HG03575 (cell line): ENCODE measurements at regions not wholly inside any gene's neighbourhood (a gene's known extent, or its start where the extent isn't known, plus 50 kb on each side); places are given as distances from the start of the nearest gene placed in this dataset.

ENCODE experiments used
- ATAC-seq: cut with Tn5 transposase; IDR thresholded peaks from one replicate; pipeline ENCODE4 v1.9.1; 2021; ENCODE audit not compliant: unreplicated experiment, insufficient number of reproducible peaks, low FRiP score; ENCODE audit errors: extremely low read depth

DNA sequence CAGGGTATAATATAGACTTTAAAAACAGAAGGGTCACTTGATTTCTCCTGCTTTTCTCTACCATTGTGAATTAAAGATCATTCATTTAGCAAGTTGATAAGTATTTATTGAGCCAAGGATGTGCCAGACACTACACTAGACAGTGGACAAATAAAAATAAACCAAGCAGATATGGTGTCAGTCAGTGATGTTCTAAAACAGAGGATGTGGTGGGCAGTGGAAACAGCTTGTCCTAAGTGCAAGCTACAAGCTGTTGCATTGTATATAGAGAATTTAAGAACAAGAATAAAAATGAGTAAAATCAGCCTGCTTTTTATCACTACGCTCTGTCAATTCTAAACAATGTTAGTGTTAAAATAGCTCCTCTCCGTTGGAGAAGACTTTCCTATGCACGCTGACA, 637.3 kb upstream of the GRM7 start:
- ATAC-seq: no peak

DNA sequence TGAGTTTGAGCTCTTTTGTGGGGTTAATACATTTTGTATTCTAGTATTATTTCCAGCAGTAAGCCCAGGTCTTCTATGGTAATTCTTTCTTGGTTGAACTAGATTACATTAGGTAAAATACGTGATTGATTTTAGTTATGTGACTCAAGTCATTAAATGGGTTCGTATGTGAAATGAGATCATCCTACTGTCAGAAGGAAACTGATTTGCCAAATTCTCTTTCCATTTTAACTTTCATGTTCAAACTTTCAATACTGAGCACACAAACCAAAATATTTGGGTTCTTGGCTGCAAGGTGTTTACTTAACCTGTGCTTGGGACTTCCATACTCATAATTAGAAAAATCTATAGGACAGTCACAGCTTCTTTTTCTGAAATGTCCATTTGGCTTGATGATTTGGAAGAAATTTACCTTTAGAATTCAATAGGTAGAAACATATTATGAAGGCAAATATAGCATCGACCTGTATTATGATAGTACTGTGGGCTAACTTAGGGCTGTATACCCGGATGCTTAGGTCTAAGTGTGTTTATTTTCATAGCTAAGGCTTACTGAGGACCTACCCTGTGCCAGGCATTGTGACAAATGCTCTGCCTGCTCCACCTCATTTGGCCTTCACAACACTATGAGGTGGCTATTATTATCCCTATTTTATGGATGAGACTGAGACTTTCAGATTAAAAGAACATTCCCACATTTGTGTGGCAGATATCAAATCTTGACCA, 631.8 kb upstream of the GRM7 start:
- no peak for ATAC-seq

DNA sequence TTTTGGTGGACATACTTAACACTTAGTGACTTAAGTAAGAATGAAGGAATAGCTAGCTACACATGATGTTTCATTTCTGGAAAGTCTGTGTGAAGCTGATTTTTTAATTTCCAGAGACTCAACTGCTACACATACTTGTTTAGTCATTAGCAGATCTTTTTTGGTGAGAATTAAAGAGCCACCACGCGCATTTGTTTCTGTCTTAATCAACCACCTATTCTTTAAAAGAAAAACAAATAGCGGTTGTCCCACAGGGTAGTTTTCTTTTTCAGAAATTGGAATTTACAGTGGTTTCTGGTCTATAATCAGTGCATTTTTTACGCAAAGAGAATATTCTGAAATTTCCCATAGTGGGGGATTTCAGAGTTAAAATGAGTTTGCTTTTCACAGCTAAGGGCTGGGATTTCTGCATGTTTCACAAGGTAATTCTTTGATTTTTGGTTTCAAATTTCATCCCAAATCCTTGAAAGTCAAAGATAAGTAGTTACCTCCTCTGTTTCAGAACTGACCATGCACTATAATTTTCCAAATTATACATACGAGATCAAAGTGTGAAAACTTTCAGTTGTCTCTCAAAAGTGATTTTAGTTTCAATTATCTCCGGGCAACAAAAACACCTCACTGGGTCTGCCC, 631.0 kb upstream of the GRM7 start:
- ATAC-seq: no peak

DNA sequence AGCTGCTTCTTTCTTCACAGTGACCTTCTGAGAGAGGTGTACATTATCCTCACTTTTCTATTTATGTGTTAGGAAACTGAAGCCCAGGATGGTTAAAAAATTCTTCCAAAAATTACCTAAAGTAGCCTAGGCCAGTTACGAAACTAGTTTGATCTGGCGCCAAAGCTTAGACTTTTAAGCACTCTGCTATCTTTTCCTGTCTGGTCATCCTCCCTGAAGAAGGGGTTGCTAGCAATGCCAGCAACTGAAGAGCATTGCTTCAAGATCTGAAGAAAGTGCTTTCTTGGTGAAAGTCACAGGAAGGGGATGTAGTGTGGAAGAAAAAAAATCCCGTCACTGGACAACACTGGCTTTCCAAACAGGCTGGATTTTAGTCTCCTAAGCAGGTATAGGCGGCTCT, 618.8 kb upstream of the GRM7 start:
- no peak for ATAC-seq

DNA sequence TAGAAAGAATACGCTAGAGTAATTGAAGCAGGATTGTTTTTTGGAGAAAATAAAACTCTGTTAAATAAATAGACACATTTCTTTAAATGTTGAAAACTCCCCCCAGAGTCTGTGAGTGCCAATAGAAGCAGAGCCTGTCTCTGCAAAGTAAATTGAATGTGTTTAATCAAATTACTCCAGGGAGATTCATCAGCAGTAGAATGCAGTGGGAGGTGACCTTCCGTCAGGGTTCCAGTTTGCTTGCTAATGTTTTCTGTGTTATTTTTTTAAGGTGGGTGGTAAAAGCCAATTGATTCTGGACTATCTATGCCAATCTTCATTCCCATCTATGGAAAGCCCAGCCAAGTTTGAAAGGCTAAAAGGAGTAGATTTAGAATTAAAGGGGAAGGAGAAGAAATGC, 612.4 kb upstream of the GRM7 start:
- no peak for ATAC-seq

DNA sequence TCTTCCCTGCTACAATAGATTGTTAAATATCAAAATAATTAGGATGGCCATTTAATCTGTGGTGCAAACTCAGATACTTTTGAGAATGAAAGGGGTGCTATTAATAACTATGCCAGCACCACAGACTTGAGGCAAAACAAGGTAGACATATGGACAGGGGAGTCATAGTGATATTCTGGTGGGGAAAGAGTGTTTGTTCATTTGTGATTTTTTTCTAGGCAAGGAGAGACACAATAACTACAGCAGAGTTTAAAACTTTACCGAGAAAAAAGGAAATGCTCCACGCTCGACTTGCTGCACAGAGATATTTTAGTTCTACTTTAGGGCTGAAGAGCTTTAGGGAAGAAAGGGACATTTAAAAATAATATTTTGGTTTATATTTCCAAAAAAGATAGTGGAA, 611.2 kb upstream of the GRM7 start:
- ATAC-seq: peak; percentile 46

DNA sequence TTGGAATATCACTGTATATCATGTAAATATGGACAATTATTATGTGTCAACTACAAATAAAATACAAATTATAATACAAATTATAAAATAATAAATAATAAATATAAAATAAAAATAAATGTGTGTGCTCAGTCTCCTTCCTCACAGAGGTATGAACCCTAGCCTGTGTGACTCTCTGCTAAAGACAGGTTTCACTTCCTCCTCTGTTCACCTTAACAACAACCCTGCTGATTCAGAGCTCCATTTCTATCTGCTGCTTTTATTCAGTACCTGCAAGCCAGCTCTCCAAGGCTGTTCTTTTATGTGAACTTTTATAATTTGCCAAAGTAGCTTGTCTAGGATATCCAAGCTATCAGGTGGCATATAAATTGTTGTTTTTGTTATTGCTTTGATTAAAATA, 610.7 kb upstream of the GRM7 start:
- peak; percentile 94 for ATAC-seq

DNA sequence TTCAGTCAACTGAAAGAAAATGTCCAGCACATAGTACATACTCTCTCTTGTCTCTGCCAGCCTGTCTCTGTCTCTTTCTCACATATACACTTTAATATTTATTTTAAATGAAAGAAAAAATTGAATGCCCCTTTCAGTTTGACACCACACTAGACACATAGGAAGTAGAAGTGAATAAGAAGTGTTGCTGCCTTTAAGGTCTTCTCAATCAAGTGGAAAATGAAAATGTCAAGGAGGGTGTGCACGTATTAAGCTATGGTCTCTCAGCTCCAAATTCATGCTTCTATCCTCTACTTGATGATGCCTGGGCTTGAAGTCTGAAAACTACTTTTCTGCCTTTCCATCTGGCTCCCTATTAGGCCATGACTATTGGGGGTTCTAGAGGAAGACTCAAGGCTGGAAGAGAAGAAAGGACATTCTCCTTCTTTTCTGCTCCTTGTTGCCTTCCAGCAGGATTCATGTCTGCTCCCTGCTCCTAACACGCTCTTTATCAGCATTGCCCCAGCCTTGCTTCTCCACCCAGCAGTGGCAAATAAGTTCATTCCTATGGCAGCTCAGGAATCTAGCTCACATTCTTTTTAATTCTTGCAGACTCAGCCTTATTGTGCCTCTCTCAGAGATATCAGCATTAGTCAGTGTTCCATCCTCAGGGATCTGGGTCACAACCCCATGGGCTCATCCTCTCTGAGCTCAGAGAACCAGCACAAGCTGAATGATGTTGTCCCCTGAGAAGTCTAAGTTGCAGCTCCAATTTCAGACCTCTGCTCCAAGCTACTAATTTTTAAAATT, 609.1 kb upstream of the GRM7 start:
- no peak for ATAC-seq

DNA sequence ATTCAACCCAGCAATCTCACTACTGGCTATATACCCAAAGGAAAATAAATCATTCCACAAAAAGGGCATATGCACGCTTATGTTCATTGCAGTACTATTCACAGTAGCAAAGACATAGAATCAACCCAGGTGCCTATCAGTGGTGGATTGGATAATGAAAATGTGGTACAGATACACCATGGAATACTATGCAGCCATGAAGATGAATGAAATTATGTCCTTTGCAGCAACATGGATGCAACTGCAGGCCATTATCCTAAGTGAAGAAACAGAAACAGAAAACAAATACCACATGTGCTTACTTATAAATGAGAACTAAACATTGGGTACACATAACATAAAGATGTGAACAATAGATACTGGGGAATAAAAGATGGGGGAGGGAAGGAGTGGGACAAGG, 606.4 kb upstream of the GRM7 start:
- no peak for ATAC-seq

DNA sequence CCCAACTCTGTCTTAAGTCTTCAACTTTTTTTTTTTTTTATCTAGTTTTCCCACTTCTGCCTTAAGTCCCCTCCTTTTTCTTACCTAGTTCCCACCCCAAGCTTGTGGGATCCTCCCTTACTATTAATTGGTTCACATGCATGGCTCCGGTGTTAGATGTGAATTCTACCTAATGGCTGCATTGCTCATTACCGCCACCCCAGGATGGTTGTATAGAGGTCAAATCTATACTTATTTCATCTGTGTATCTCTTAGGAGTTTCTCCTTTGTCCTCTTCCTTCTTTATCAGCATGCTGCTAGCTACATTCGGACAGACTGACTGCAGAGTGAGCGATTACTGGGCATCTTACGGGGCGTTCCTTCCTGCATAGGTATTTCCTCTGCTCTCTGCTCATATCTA, 605.7 kb upstream of the GRM7 start:
- ATAC-seq: no peak

DNA sequence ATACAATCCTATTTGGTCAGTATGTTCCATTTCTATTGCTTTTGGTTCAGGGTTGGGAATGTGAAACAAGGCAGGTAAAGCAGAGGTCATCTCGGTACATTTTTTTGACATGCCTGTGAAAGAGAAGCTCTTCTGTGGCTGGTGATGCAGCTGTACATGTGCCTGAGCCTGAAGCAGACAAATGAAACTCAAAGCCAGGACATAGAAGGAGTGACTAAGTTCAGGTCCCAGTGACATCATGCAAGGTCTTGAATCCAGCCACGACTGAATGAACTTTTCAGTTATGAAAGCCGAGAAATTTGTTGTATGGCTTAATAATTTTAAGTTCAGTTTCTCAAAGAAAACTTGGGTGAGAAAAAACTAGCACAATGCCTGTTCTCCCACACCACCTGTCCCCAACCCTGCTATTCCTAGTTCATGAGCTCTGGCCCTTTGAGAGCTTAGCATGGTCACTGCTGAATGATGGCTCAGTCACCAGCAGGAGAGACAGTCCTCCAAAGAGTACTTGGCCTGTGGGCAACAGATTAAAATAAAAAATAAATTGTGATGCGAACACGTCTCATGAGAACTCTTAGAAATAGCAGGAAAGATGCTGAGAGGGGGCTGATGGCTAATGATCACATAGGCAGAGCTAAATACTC, 600.2 kb upstream of the GRM7 start:
- no peak for ATAC-seq

DNA sequence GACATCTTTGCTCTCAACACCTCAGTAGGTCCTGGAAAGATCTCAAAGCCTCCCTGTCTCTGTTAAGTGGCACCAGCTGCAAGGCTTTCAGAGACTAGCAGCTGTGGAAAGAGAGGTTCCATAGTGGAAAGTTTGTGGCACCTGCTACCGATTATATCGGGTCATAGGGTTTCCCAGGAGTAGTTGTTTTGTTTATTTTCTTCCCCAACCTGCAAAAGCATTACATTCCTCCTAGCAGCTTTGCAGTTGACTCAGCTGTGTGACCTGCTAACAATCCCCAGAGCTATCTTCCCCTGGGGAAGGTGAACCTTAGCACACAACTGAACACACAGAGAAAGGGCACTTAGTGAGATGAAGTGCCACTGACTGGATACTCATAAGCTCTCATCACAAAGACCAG, 598.9 kb upstream of the GRM7 start:
- no peak for ATAC-seq

DNA sequence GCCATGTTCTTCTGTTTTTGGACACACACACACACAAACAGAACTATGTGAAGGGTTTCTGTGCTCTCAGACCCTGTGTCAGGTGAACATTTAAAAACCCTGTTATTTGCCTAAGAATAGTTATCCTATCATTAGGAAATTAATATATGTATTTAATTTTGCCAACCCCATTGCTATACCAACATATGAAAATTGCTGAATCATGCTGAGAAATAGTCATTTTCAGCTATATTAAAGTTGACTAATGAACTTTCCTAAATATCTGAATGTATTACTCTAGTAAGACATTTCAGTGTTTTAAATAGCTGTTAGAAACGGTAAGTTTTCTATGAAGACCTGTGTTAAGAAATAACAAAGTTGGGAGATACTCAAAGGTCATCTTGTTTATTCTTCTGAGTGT, 596.9 kb upstream of the GRM7 start:
- no peak for ATAC-seq

DNA sequence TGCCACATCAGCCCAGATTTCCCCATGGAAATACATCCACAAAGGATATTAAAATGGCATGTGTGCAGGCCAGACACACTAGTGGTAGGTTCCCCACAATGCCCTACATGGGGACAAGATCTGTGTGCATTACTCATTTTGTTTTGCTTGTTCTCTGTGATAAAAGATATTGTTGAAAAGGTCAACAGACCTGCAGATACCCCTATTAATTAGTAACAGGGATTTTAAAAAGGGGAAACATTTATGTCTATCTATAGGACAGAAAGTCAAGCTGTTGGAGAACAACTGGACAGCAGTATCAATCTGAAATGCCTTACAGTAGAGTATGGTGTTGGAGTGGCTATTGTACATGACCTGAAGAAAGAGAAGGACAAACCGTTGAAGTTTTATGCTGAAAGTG, 596.0 kb upstream of the GRM7 start:
- no peak for ATAC-seq

DNA sequence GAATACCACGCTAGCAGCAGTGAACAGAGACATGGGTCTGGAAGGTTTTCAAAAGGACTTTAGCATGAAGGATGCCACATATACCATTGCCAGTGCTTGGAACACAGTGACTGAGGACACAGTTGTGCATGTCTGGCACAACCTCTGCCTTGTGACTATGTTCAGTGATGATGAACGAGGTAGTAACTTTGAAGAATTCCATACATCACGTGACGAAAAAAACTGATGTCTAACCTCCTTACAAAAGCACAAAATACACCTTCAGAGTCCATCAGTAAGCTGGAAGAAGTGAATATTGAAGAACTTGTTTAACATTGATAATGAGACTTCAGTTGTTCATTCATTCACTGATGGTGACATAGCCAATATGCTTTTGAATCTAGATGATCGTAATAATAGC, 594.8 kb upstream of the GRM7 start:
- ATAC-seq: no peak

DNA sequence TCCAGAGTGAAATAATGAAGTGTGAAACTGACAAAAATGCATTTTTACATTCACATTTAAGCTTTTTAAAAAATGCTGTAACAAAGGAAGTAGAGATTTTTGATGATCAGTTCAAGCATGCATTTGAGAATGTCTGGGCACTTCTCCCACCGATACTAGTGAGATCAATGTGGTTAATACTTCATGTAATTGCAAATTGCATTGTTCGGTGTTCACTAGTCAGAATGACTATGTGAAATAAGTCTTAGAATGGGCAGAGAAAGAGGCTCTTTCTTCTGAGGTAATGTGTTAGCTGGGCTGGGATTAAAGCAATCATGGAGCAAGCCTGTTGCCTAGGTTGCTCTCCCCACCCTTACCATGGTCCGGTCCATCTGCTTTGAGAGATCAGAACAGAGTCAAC, 587.0 kb upstream of the GRM7 start:
- ATAC-seq: no peak

DNA sequence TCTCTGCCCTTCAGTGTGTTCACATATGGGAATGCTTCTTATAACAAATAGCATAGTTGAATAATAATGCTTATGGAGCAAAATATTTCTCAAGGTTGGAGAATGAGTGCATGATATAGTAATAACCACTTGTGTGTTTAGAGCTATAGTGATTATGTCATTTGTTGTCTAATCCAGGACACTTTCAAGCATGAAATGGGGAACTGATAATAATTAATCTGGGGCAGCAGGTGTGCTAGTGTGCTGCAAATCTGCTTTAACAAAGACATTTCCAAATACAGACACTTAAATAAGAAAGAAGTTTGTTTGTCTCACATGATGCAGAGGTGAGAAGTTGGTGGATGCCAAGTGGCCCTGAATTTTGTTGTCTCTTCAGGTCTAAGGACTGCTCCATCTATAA, 579.3 kb upstream of the GRM7 start:
- no peak for ATAC-seq

DNA sequence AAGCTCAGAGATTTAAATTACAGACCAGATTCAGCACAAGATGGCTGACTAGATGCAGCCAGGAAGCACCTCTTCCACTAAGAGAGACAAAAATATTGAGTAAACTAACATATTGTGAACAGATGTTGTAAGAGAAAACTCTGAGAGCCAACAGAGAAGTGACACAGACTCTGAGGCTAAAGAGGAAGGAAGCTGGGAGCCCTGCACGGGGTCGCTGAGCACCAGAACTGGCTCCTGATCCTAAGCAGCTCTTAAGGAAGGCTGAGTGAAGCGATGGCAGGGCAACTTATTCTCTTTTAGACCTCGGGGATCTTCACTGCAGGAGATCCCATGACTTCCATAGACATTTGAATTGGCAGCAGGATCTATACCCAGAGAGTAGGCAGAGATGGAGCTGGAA, 578.0 kb upstream of the GRM7 start:
- no peak for ATAC-seq

DNA sequence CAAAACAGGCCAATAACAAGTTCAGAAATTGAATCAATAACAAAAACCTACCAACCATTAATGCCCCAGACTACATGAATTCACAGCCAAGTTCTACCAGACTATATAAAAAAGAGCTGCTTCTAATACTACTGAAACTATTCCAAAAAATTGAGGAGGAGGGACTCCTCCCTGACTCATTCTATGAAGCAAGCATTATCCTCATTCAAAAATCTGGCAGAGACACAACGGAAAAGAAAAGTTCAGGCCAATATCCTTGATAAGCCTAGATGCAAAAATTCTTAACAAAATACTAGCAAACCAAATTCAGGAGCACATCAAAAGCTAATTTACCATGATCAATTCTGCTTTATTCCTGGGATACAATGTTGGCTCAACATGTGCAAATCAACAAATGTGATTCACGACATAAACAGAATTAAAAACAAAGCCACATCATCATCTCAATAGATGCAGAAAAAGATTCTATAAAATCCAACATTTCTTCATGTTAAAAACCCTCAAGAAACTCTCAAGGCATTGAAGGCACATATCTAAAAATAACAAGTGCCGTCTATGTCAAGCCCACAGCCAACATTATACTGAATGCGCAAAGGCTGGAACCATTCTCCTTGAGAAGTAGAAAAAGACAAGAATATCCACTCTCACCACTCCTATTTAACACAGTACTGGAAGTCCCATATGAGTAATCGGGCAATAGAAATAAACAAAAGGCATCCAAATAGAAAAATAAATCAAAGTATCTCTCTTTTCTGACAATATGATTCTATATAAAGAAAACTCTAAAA, 573.6 kb upstream of the GRM7 start:
- ATAC-seq: no peak
